K562 (cell line): ENCODE measurements at regions not wholly inside any gene's neighbourhood (a gene's known extent, or its start where the extent isn't known, plus 50 kb on each side); places are given as distances from the start of the nearest gene placed in this dataset.

Source experiments
- ATAC-seq: fragments of 200-7000 bp; cut with Tn5 transposase; 3 replicates; pipeline ENCODE4 v1.9.1; 2020; ENCODE audit warnings: moderate library complexity
- BruUV-seq: library from RNA; stranded (reverse); fragments of 400-500 nt; replicated peaks from 2 replicates; lab custom pipeline; 2021; lab: Mats Ljungman, UMichigan
- CTCF ChIA-PET: fragments of 300-600 bp; formaldehyde crosslinking; extraction: SDS; loops from one replicate; lab custom pipeline; 2021; ENCODE audit warnings: low intra/inter-chr PET ratio; lab: Yijun Ruan, JAX
- POLR2A ChIA-PET: fragments of 300-600, 350-650 bp; sonication (Branson Sonifier 250); formaldehyde crosslinking; extraction: SDS; loops from one replicate; lab custom pipeline; 2021; ENCODE audit warnings: antibody characterized with exemption, inconsistent platforms; lab: Yijun Ruan, JAX
- DNase-seq, 4 experiments: peaks; one replicate each; pipeline versions ENCODE4 v3.0.0 to v3.0.0-alpha.2; 2011 to 2018; ENCODE audit warnings: low spot score in 3 of 4, mixed read lengths in 3 of 4; ENCODE audit errors: extremely low read depth in 1 of 4
- FAIRE-seq: peaks from 2 replicates; lab custom pipeline; 2011; peaks lifted over from hg19 to GRCh38; lab: Jason Lieb, UNC
- H2AFZ ChIP-seq: 2 replicates; pipeline ENCODE4 v1.6.0; 2011; ENCODE audit warnings: low read depth, low read length, control low read depth, inconsistent platforms
- H3K27ac ChIP-seq: fragments of 200-600 bp; 3 replicates; pipeline ENCODE4 v1.8.0; 2011; ENCODE audit warnings: low read depth, mild to moderate bottlenecking, control low read depth, inconsistent platforms, low read length, moderate library complexity, mixed read lengths; ENCODE audit errors: extremely low read depth
- H3K27me3 ChIP-seq, 2 experiments: fragments of 300-600 bp in 1 of 2; 2 replicates in 1 of 2; 3 replicates in 1 of 2; pipeline versions ENCODE4 v1.6.0 to v1.8.0; 2011; ENCODE audit warnings: inconsistent platforms in 2 of 2, low read length in 2 of 2, mild to moderate bottlenecking in 1 of 2, mixed read lengths in 1 of 2, moderate library complexity in 1 of 2; ENCODE audit not compliant: control insufficient read depth in 2 of 2, insufficient read depth in 2 of 2
- H3K36me3 ChIP-seq: fragments of 300-600 bp; 3 replicates; pipeline ENCODE4 v1.8.0; 2011; ENCODE audit warnings: mild to moderate bottlenecking, low read length, inconsistent platforms; ENCODE audit not compliant: control insufficient read depth, insufficient read depth
- H3K4me1 ChIP-seq, 2 experiments: fragments of 200-600 bp in 1 of 2; replicated peaks in 1 of 2; 2 replicates in 1 of 2; 3 replicates in 1 of 2; pipeline versions ENCODE4 v1.5.1 to v1.8.0; 2011; ENCODE audit warnings: inconsistent platforms in 2 of 2, low read length in 2 of 2, mild to moderate bottlenecking in 1 of 2, mixed read lengths in 1 of 2, moderate library complexity in 1 of 2; ENCODE audit not compliant: control insufficient read depth in 2 of 2, insufficient read depth in 2 of 2
- H3K4me2 ChIP-seq: 2 replicates; pipeline ENCODE4 v1.6.1; 2011; ENCODE audit warnings: low read length, control low read depth, inconsistent platforms, mixed read lengths; ENCODE audit not compliant: insufficient read depth
- H3K4me3 ChIP-seq: fragments of 200-600 bp; sonication (generic), shearing (Covaris generic); 2 replicates; pipeline ENCODE4 v1.5.1; 2016; ENCODE audit warnings: control low read depth, inconsistent platforms
- H3K79me2 ChIP-seq: fragments of 200-600 bp; 3 replicates; pipeline ENCODE4 v1.8.0; 2011; ENCODE audit warnings: low read length, inconsistent platforms; ENCODE audit not compliant: control insufficient read depth, insufficient read depth
- H3K9ac ChIP-seq, 2 experiments: 2 replicates each; pipeline versions ENCODE4 v1.6.0 to v1.6.1; 2011; ENCODE audit warnings: low read depth in 2 of 2, low read length in 2 of 2, control low read depth in 1 of 2, inconsistent platforms in 1 of 2, mild to moderate bottlenecking in 1 of 2, mixed read lengths in 1 of 2; ENCODE audit not compliant: insufficient read depth in 1 of 2
- H3K9me1 ChIP-seq: one replicate; pipeline ENCODE4 v1.6.0; 2011; ENCODE audit warnings: inconsistent platforms, mild to moderate bottlenecking, low read length, moderate library complexity; ENCODE audit not compliant: control insufficient read depth, insufficient read depth
- H3K9me3 ChIP-seq: replicated peaks from 2 replicates; pipeline ENCODE4 v1.5.1; 2011; ENCODE audit warnings: low read depth, low read length, inconsistent platforms; ENCODE audit not compliant: control insufficient read depth, insufficient read depth
- H4K20me1 ChIP-seq: replicated peaks from 2 replicates; pipeline ENCODE4 v1.6.1; 2011; ENCODE audit warnings: low read length, inconsistent platforms, mixed read lengths; ENCODE audit not compliant: control insufficient read depth, insufficient read depth
- ASH1L ChIP-seq: fragments of 450-650 bp; IDR thresholded peaks from 2 replicates; pipeline ENCODE4 v1.6.1; 2018; ENCODE audit warnings: borderline replicate concordance, mild to moderate bottlenecking, low read depth; ENCODE audit not compliant: partially characterized antibody
- CBFA2T3 ChIP-seq: fragments of 450-650 bp; IDR thresholded peaks from 2 replicates; pipeline ENCODE4 v1.6.1; 2017
- CTBP1 ChIP-seq: fragments of 450-650 bp; IDR thresholded peaks from 2 replicates; pipeline ENCODE4 v1.6.1; 2016; ENCODE audit warnings: borderline replicate concordance
- ELK1 ChIP-seq: sonication (generic); formaldehyde crosslinking; IDR thresholded peaks from 2 replicates; pipeline ENCODE4 v1.8.1; 2022; ENCODE audit warnings: missing genetic modification reagents
- ETV1 ChIP-seq: fragments of 450-650 bp; conservative IDR thresholded peaks from 2 replicates; pipeline ENCODE4 v1.6.1; 2016; ENCODE audit warnings: missing genetic modification characterization, control low read depth, low read depth, missing compliant biosample characterization
- HDAC2 ChIP-seq: fragments of 450-650 bp; IDR thresholded peaks from 2 replicates; pipeline ENCODE4 v1.6.1; 2016; ENCODE audit warnings: mild to moderate bottlenecking
- PTTG1 ChIP-seq: fragments of 450-650 bp; IDR thresholded peaks from 2 replicates; pipeline ENCODE4 v1.6.1; 2016; ENCODE audit warnings: low read depth, mild to moderate bottlenecking, missing genetic modification characterization, missing compliant biosample characterization
- THRB ChIP-seq: fragments of 450-650 bp; formaldehyde crosslinking; conservative IDR thresholded peaks from 2 replicates; pipeline ENCODE4 v1.4.0; 2022; ENCODE audit warnings: mild to moderate bottlenecking, missing genetic modification characterization
- U2AF2 ChIP-seq: fragments of 200-400 bp; formaldehyde crosslinking; optimal IDR thresholded peaks from 2 replicates; pipeline ENCODE3; 2017; ENCODE audit warnings: low read depth, mild to moderate bottlenecking, low read length
- ZNF695 ChIP-seq: fragments of 450-650 bp; formaldehyde crosslinking; IDR thresholded peaks from 2 replicates; pipeline ENCODE4 v1.4.0; 2020; ENCODE audit warnings: mild to moderate bottlenecking, moderate library complexity
- WGBS: fragments of 100-300 bp; shearing (Covaris generic); methylation state at CpG from one replicate; pipeline ENCODE4 v1.1.6; 2016; ENCODE audit warnings: low coverage, mixed read lengths; ENCODE audit not compliant: insufficient coverage; ENCODE audit errors: missing lambda C conversion rate; 5-methylcytosine and 5-hydroxymethylcytosine counted together
- in situ Hi-C: fragments of 300-500 bp; cut with MboI; formaldehyde crosslinking; loops from 4 replicates; pipeline ENCODE4 v1.15.0; 2018; ENCODE audit warnings: inconsistent platforms, mixed read lengths
- intact Hi-C: fragments of 100-400 bp; cut with micrococcal nuclease; formaldehyde crosslinking; loops from 2 replicates; pipeline ENCODE4 v1.14.2; 2022

- in situ Hi-C loops (no loop called here), intact Hi-C loops (no loop called here)
- FAIRE-seq = no peak
- CTCF ChIA-PET = no interaction called here
- BruUV-seq = no TSS peak
- Histone ChIP-seq H4K20me1 (no peaks in the 10 kb centered on the region), H3K79me2 (no peaks in the 10 kb centered on the region), H3K27ac (no peak overlapping the region), H3K27me3 (no peaks in the 10 kb centered on the region), H3K4me3 (no peak overlapping the region), H2AFZ (no peak overlapping the region), H3K9me1 (no peaks in the 10 kb centered on the region), H3K36me3 (no peaks in the 10 kb centered on the region; the same call in 2 of the 3 replicates), H3K9ac (no peak overlapping the region), H3K9me3 (0 out of 2 replicates have a peak, but pooled peaks cover 3% of the 10 kb centered on the region), H3K4me2 (no peak overlapping the region), H3K4me1 (peaks cover 0 to 11% of the 10 kb centered on the region in 2 experiments; a peak in 2 of 5 replicates)
- no peak for DNase-seq
- TF ChIP-seq ETV1 (tag) = no peak
- TF ChIP-seq PTTG1 (tag) = no peak
- no peak for TF ChIP-seq ASH1L
- TF ChIP-seq HDAC2 = no peak
- TF ChIP-seq U2AF2 = no peak
- no peak for TF ChIP-seq ELK1
- no peak for TF ChIP-seq ZNF695 (CRISPR knock-in tag)
- TF ChIP-seq CTBP1 = no peak
- TF ChIP-seq THRB (CRISPR knock-in tag) = no peak
- no peak for TF ChIP-seq CBFA2T3
- no peak for ATAC-seq
- POLR2A ChIA-PET = interaction anchor here (1.0 kb wide), 1 partner anchor 13 kb away, joined by 4 read pairs; no protein-coding TSS in a partner anchor
- WGBS = 56% methylated on average over 5 of the region's 5 CpGs
Observed at GRCh38 chr7:12809476-12809875, 122.0 kb downstream of the ARL4A start.
